ENCODE measurements at regions not wholly inside any gene's neighbourhood (a gene's known extent, or its start where the extent isn't known, plus 50 kb on each side); places are given as distances from the start of the nearest gene placed in this dataset.
A peak's percentile ranks its signal among the peaks of the same experiment; 100 is the strongest.
"Not testable (repeated sequence)": the region's sequence is repeated elsewhere in the genome, so short reads cannot be mapped to it uniquely, and the experiment has no call there.

DNA sequence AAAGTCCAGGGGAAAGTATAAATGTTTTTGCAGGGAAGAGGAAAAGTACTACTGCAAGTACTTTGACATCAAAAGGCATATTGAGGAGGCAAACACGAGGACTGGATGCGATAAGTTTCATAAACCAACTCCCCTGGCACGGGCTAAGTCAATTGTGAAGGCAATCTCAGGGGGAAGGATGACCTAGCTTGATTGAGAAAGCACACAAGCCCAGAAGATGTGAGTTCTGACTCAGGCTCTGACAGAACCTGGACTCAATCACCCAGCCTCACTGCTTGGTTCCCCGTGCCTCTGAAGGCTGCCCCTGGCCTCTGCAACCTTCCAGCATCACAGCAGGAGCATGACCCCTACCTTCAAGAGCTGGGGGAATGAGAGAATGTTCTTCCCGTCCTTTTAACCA lies 93.2 kb upstream of the ZNF438 start:
- DNase-seq (ENCODE audit: low read depth), result no peak

DNA sequence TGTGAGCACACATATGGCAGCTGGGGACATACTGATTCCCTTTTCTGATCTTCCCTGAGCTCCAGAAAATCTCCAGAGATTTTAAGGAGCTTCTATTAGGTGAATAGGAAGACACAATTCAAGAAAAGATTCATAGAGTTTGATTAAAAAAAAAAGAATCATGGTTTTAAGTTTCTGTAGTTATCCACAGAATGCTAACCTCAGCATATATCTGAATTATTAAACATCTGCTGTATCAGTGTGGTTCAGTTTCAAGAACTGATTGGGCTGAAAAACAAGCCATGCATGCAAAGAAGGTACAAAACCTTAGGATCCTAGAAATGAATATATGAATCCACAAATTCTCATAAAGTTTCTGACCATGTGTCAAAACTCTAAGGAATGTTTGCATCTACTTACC lies 94.1 kb upstream of the ZNF438 start:
- no peak for DNase-seq (ENCODE audit: low read depth)

- DNase-seq (ENCODE audit: low read depth), result no peak
Measured at GRCh38 chr10:31126593-31126992, 94.9 kb upstream of the ZNF438 start.

DNA sequence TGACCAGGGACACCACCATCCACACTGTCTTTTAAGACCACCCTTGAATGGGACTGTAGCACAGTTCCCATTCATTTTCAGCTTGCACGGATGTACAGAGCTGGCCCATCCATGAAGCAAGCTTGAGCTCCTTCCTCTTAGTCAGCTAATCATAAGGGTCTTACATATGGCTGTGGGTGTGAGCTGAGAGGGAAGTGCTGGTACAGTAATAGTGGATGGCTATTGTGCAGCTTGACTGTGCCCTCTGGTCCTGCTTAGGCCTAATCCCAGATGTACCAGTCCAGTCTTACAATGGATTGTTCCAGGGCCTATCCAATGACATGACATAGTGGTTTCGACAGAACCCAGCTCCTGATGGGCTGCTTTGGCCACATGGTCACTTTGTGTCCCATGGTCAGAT lies 96.9 kb upstream of the ZNF438 start:
- no peak for DNase-seq (ENCODE audit: low read depth)

- DNase-seq (ENCODE audit: low read depth), result no peak
Measured at GRCh38 chr10:31129271-31129670, 97.6 kb upstream of the ZNF438 start.

- DNase-seq (ENCODE audit: low read depth), result no peak
Measured at GRCh38 chr10:31129880-31130405, 98.3 kb upstream of the ZNF438 start.

DNA sequence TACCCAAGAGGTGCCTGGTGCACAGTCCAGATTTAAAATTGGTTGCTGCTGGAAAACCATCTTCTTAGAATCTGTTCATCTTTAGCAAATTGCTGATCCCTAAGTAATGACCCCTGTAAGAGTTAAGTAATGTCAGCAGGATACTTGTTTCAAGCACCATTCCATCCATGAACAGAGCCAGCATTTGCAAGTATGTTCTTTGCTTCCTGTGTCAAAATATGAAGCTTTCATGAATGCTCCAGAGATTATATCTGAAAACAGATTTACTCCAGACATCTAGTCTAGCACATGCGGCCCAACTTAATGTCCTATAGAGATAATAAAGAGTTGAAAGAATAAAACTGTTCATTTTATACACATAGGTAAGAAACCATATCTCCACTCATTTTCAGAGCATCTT lies 98.7 kb upstream of the ZNF438 start:
- no peak for DNase-seq (ENCODE audit: low read depth)

GRCh38 chr10:31131251-31131650 lies 99.6 kb upstream of the ZNF438 start:
- DNase-seq (ENCODE audit: low read depth), result no peak

GRCh38 chr10:31132681-31133244 lies 101.1 kb upstream of the ZNF438 start:
- no peak for DNase-seq (ENCODE audit: low read depth)

DNA sequence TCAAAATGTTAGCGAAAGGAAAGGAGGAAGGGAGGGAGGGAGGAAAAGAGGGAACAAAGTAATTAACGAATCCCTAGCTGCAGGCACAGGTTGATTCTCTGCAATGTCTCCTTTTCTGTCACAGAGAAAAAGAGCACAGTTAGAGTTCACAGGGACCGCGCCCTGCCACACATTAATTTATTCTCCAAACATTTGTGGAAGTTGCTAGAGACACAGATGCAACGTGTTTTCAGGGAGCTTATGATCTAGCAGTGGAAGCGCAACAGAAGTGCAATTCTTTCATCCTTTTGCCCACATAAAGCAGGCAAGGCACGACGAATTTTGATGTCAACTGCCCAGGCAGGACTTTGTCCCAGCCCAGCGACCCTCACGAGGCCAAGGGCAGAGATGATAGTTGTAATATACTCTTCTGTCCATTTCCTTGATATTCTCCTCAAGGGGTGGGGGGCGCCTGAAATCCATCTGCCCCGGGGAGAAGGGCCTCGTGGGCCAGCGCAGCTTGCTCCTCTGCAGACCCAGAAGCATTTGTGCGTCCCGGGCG lies 101.7 kb upstream of the ZNF438 start:
- no peak for DNase-seq (ENCODE audit: low read depth)

- DNase-seq (ENCODE audit: low read depth), result no peak
Measured at GRCh38 chr10:31133792-31134310, 102.2 kb upstream of the ZNF438 start.

- DNase-seq (ENCODE audit: low read depth), result no peak
Measured at GRCh38 chr10:31134311-31134952, 102.8 kb upstream of the ZNF438 start.

GRCh38 chr10:31135171-31135570 lies 103.5 kb upstream of the ZNF438 start:
- DNase-seq (ENCODE audit: low read depth), result no peak

DNA sequence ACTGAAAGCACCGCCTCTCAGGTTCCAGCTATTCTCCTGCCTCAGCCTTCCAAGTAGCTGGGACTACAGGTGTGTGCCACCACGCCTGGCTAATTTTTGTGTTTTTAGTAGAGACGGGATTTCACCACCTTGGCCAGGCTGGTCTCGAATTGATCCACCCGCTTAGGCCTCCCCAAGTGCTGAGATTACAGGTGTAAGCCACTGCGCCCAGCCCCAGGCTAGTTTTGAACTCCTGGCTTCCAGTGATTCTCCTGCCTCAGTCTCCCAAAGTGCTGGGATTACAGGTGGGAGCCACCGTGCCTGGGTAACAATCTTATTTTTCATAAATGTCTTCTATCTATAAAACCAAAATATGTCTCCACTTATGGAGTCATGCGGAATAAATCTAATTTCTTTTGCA lies 104.1 kb upstream of the ZNF438 start:
- DNase-seq (ENCODE audit: low read depth), result not testable (repeated sequence)

DNA sequence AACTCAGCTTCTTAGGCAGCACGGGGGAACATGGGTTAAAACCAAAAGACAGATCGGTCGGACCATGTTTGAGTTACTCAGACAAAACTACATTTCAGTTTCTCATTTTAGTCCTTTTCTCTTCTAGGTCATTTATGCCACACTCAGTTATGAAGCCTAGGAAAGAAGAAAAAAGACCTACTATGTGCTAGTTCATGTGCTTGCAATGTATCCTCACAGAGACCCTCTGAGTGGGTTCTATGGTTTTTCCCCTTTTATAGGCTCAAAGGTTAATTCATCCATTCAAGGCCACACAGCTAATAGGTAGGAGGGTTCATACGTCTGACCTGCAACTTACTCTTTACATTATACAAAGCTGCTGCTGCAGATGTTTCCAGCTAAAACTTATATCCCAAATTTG lies 104.7 kb upstream of the ZNF438 start:
- DNase-seq (ENCODE audit: low read depth), result no peak

- no peak for DNase-seq (ENCODE audit: low read depth)
Measured at GRCh38 chr10:31136930-31137885, 105.5 kb upstream of the ZNF438 start.

DNA sequence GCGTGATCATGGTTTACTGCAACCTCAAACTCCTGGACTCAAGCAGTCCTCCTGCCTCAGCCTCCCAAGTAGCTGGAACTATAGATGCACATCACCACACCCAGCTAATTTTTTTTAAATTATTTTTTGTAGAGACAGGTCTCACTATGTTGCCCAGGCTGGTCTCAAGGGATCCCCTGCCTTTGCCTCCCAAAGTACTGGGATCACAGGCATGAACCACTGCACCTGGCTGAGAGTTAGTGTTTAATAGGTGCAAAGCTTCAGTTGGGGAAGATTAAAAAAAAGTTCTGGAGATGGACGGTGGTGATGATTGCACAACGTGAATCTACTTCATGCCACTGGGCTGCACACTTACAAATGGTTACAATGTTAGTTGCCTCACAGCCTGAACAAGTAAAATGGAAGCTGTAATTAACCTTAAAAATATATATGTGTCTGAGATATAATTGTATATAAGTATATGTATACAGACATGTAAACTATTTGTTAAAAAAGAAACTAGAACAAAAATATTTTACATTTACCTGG lies 106.4 kb upstream of the ZNF438 start:
- DNase-seq (ENCODE audit: low read depth), result no peak

GRCh38 chr10:31139497-31139896 lies 107.8 kb upstream of the ZNF438 start:
- no peak for DNase-seq (ENCODE audit: low read depth)

- DNase-seq (ENCODE audit: low read depth), result no peak
Measured at GRCh38 chr10:31140716-31141115, 109.1 kb upstream of the ZNF438 start.

GRCh38 chr10:31142026-31142425 lies 110.4 kb upstream of the ZNF438 start:
- peak; percentile 38 for DNase-seq (ENCODE audit: low read depth)

DNA sequence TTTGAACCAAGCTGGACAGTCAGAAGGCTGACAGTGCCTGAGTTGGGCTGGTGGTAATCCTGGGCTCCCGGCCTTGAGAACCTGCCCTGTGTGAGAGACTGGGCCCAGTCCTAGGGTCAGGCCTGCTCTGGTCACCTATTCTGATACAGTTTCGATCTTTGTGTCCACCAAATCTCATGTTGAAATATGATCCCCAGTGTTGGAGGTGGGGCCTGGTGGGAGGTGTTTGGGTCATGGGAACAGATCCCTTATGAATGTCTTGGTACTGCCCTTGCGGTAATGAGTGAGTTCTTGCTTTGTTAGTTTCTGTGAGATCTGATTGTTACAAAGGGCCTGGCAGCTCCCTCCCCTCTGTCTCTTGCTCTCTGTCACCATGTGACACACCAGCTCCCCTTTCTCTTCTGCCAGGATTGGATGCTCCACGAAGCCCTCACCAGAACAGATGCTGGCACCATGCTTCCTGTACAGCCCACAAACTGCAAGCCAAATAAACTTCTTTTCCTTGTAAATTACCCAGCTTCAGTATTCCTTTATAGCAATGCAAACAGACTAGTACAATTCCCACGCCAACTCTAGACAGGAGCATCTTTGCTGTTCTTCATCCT lies 111.8 kb upstream of the ZNF438 start:
- no peak for DNase-seq (ENCODE audit: low read depth)

DNA sequence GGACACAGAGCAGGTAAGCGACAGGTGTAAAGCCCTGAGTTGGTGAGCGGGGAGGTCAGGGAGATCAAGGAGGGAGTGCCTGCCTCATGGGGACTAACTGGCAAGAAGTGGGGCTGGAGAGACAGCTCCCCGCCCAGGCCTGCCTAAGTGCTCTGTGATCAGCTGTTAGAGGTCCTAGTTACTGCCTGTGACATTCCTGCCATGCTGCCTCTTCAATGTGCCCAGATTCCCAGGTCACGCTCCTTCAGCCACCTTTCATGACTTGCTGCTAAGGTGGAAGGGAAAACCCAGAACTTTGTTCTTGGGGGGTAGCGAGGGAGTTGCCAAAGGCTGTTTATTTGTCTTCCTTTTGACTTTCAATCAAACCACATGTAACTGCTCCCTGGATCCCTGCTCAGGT lies 114.3 kb upstream of the ZNF438 start:
- DNase-seq (ENCODE audit: low read depth), result no peak

Measured in HS-5 (cell line).